ENCODE measurements at regions not wholly inside any gene's neighbourhood (a gene's known extent, or its start where the extent isn't known, plus 50 kb on each side); places are given as distances from the start of the nearest gene placed in this dataset.
A peak's percentile ranks its signal among the peaks of the same experiment; 100 is the strongest.
"Not testable (repeated sequence)": the region's sequence is repeated elsewhere in the genome, so short reads cannot be mapped to it uniquely, and the experiment has no call there.

- Mint-ChIP-seq H3K27ac (no peak overlapping the region), H3K9me3 (no peaks in the 10 kb centered on the region), H3K4me3 (no peak overlapping the region), H3K4me1 (peaks cover 0 to 10% (median 8%) of the 10 kb centered on the region in 3 donors), H3K36me3 (no peaks in the 10 kb centered on the region), H3K27me3 (peaks cover 4 to 22% of the 10 kb centered on the region in 2 donors)
- no peak overlapping the region for H3K27ac ChIP-seq (ENCODE audit: low read length)
- no peak overlapping the region for H3K4me3 ChIP-seq (ENCODE audit: control insufficient read depth in 1 of 2, extremely low read depth in 1 of 2, low read length in 1 of 2)
- ChIA-PET POLR2A (no interaction called here), CTCF (no interaction called here)
- peaks cover 0 to 6% of the 10 kb centered on the region in 2 experiments for H3K4me1 ChIP-seq (ENCODE audit: control insufficient read depth in 1 of 2, extremely low read depth in 1 of 2, insufficient read depth in 2 of 2, low read length in 2 of 2)
- ATAC-seq (replicated peaks in 1 of 4) (no peak), DNase-seq (peak in 1 of 35 experiments; percentile 7)
- WGBS (ENCODE audit: insufficient coverage), result 63% methylated on average over 3 of the region's 5 CpGs
- no peaks in the 10 kb centered on the region for H3K27me3 ChIP-seq (replicated peaks in 1 of 2; ENCODE audit: control insufficient read depth in 2 of 2, extremely low read depth in 1 of 2, insufficient read depth in 2 of 2, low read length in 1 of 2)
- H3K9me3 ChIP-seq, result no peaks in the 10 kb centered on the region
- H3K36me3 ChIP-seq (ENCODE audit: control insufficient read depth in 2 of 2, extremely low read depth in 1 of 2, insufficient read depth in 1 of 2, low read length in 1 of 2), result no peaks in the 10 kb centered on the region
Observed at GRCh38 chr14:51593397-51593796, 58.3 kb upstream of the FRMD6 start.

- Mint-ChIP-seq H3K9me3 (no peaks in the 10 kb centered on the region), H3K36me3 (no peaks in the 10 kb centered on the region), H3K4me1 (peaks cover 0 to 10% (median 8%) of the 10 kb centered on the region in 3 donors), H3K4me3 (no peak overlapping the region), H3K27ac (no peak overlapping the region), H3K27me3 (peaks cover 11 to 15% of the 10 kb centered on the region in 2 donors)
- ATAC-seq (replicated peaks in 1 of 4) (no peak), DNase-seq (no peak)
- Histone ChIP-seq H3K4me1 (ENCODE audit: control insufficient read depth in 1 of 2, extremely low read depth in 1 of 2, insufficient read depth in 2 of 2, low read length in 2 of 2) (peaks cover 0 to 6% of the 10 kb centered on the region in 2 experiments), H3K27me3 (replicated peaks in 1 of 2; ENCODE audit: control insufficient read depth in 2 of 2, extremely low read depth in 1 of 2, insufficient read depth in 2 of 2, low read length in 1 of 2) (peaks cover 0 to 1% of the 10 kb centered on the region in 2 experiments), H3K9me3 (no peaks in the 10 kb centered on the region), H3K4me3 (ENCODE audit: control insufficient read depth in 1 of 2, extremely low read depth in 1 of 2, low read length in 1 of 2) (no peak overlapping the region), H3K27ac (ENCODE audit: low read length) (no peak overlapping the region), H3K36me3 (ENCODE audit: control insufficient read depth in 2 of 2, extremely low read depth in 1 of 2, insufficient read depth in 1 of 2, low read length in 1 of 2) (no peaks in the 10 kb centered on the region)
- ChIA-PET POLR2A (no interaction called here), CTCF (no interaction called here)
- WGBS (ENCODE audit: insufficient coverage), result no CpG with 5 or more reads among the region's 3 CpGs
Observed at GRCh38 chr14:51595881-51596455, 55.7 kb upstream of the FRMD6 start.

GRCh38 chr14:51596488-51597117 lies 55.1 kb upstream of the FRMD6 start:
- Mint-ChIP-seq H3K27ac (no peak overlapping the region), H3K36me3 (no peaks in the 10 kb centered on the region), H3K4me3 (no peak overlapping the region), H3K4me1 (peaks cover 0 to 10% (median 8%) of the 10 kb centered on the region in 3 donors), H3K27me3 (peaks cover 11 to 18% of the 10 kb centered on the region in 2 donors), H3K9me3 (no peaks in the 10 kb centered on the region)
- Histone ChIP-seq H3K27me3 (replicated peaks in 1 of 2; ENCODE audit: control insufficient read depth in 2 of 2, extremely low read depth in 1 of 2, insufficient read depth in 2 of 2, low read length in 1 of 2) (peaks cover 0 to 2% of the 10 kb centered on the region in 2 experiments), H3K9me3 (no peaks in the 10 kb centered on the region), H3K36me3 (ENCODE audit: control insufficient read depth in 2 of 2, extremely low read depth in 1 of 2, insufficient read depth in 1 of 2, low read length in 1 of 2) (no peaks in the 10 kb centered on the region), H3K27ac (ENCODE audit: low read length) (no peak overlapping the region), H3K4me1 (ENCODE audit: control insufficient read depth in 1 of 2, extremely low read depth in 1 of 2, insufficient read depth in 2 of 2, low read length in 2 of 2) (peaks cover 0 to 6% of the 10 kb centered on the region in 2 experiments), H3K4me3 (ENCODE audit: control insufficient read depth in 1 of 2, extremely low read depth in 1 of 2, low read length in 1 of 2) (no peak overlapping the region)
- POLR2A ChIA-PET, result interaction anchor here in 1 of 2 donors (0.6 to 0.7 kb wide), 2 partner anchors 44 to 79 kb away, joined by 3 read pairs; no protein-coding TSS in a partner anchor
- no peak for ATAC-seq (replicated peaks in 1 of 4)
- CTCF ChIA-PET, result no interaction called here
- peak in 20 of 35 experiments; percentile 1 to 43 (median 15) for DNase-seq
- 82% methylated on average over 4 of the region's 6 CpGs for WGBS (ENCODE audit: insufficient coverage)

GRCh38 chr14:51597261-51598001 lies 54.3 kb upstream of the FRMD6 start:
- H3K4me1 Mint-ChIP-seq, result peaks cover 0 to 10% (median 8%) of the 10 kb centered on the region in 3 donors
- Histone ChIP-seq H3K36me3 (ENCODE audit: control insufficient read depth in 2 of 2, extremely low read depth in 1 of 2, insufficient read depth in 1 of 2, low read length in 1 of 2) (no peaks in the 10 kb centered on the region), H3K4me3 (ENCODE audit: control insufficient read depth in 1 of 2, extremely low read depth in 1 of 2, low read length in 1 of 2) (no peak overlapping the region), H3K27ac (ENCODE audit: low read length) (no peak overlapping the region), H3K27me3 (replicated peaks in 1 of 2; ENCODE audit: control insufficient read depth in 2 of 2, extremely low read depth in 1 of 2, insufficient read depth in 2 of 2, low read length in 1 of 2) (peaks cover 0 to 2% of the 10 kb centered on the region in 2 experiments), H3K9me3 (no peaks in the 10 kb centered on the region), H3K4me1 (ENCODE audit: control insufficient read depth in 1 of 2, extremely low read depth in 1 of 2, insufficient read depth in 2 of 2, low read length in 2 of 2) (peaks cover 0 to 6% of the 10 kb centered on the region in 2 experiments)
- H3K27me3 Mint-ChIP-seq, result peaks cover 16 to 23% of the 10 kb centered on the region in 2 donors
- H3K4me3 Mint-ChIP-seq, result no peak overlapping the region
- CTCF ChIA-PET, result no interaction called here
- ATAC-seq (replicated peaks in 1 of 4), result no peak
- no peaks in the 10 kb centered on the region for H3K9me3 Mint-ChIP-seq
- POLR2A ChIA-PET, result interaction anchor here in 1 of 2 donors (0.6 to 0.7 kb wide), 2 partner anchors 45 to 78 kb away, joined by 3 read pairs; no protein-coding TSS in a partner anchor
- H3K27ac Mint-ChIP-seq, result no peak overlapping the region
- H3K36me3 Mint-ChIP-seq, result no peaks in the 10 kb centered on the region
- no peak for DNase-seq
- 88% methylated on average over 4 of the region's 7 CpGs for WGBS (ENCODE audit: insufficient coverage)

GRCh38 chr14:51598924-51599600 lies 52.6 kb upstream of the FRMD6 start:
- H3K27ac ChIP-seq (ENCODE audit: low read length); H3K36me3 ChIP-seq (ENCODE audit: control insufficient read depth in 2 of 2, extremely low read depth in 1 of 2, insufficient read depth in 1 of 2, low read length in 1 of 2); H3K4me1 ChIP-seq (ENCODE audit: control insufficient read depth in 1 of 2, extremely low read depth in 1 of 2, insufficient read depth in 2 of 2, low read length in 2 of 2); H3K27me3 ChIP-seq (replicated peaks in 1 of 2; ENCODE audit: control insufficient read depth in 2 of 2, extremely low read depth in 1 of 2, insufficient read depth in 2 of 2, low read length in 1 of 2); H3K36me3 Mint-ChIP-seq; DNase-seq; ATAC-seq (replicated peaks in 1 of 4); H3K9me3 Mint-ChIP-seq; H3K9me3 ChIP-seq; H3K27ac Mint-ChIP-seq; H3K4me3 ChIP-seq (ENCODE audit: control insufficient read depth in 1 of 2, extremely low read depth in 1 of 2, low read length in 1 of 2); H3K4me1 Mint-ChIP-seq; POLR2A ChIA-PET; H3K4me3 Mint-ChIP-seq: not testable (repeated sequence)
- peaks cover 21 to 27% of the 10 kb centered on the region in 2 donors for H3K27me3 Mint-ChIP-seq
- CTCF ChIA-PET, result interaction anchor here in 1 of 2 donors (0.7 kb wide), 1 partner anchor 39 kb away, joined by 5 read pairs; no protein-coding TSS in a partner anchor
- no CpG with 5 or more reads among the region's 1 CpG for WGBS (ENCODE audit: insufficient coverage)

- no peak overlapping the region for H3K27ac ChIP-seq (ENCODE audit: low read length)
- POLR2A ChIA-PET, result no interaction called here
- DNase-seq (no peak), ATAC-seq (replicated peaks in 1 of 4) (no peak)
- CTCF ChIA-PET, result interaction anchor here in 1 of 2 donors (0.7 kb wide), 1 partner anchor 1242 kb away, joined by 4 read pairs; no protein-coding TSS in a partner anchor
- H3K9me3 ChIP-seq, result no peaks in the 10 kb centered on the region
- H3K4me3 ChIP-seq (ENCODE audit: control insufficient read depth in 1 of 2, extremely low read depth in 1 of 2, low read length in 1 of 2), result no peak overlapping the region
- H3K36me3 ChIP-seq (ENCODE audit: control insufficient read depth in 2 of 2, extremely low read depth in 1 of 2, insufficient read depth in 1 of 2, low read length in 1 of 2), result no peaks in the 10 kb centered on the region
- Mint-ChIP-seq H3K27ac (no peak overlapping the region), H3K36me3 (no peaks in the 10 kb centered on the region), H3K4me3 (no peak overlapping the region), H3K4me1 (no peaks in the 10 kb centered on the region), H3K9me3 (no peaks in the 10 kb centered on the region), H3K27me3 (peaks cover 21 to 31% of the 10 kb centered on the region in 2 donors)
- WGBS (ENCODE audit: insufficient coverage), result no CpG with 5 or more reads among the region's 1 CpG
- peaks cover 0 to 2% of the 10 kb centered on the region in 2 experiments for H3K27me3 ChIP-seq (replicated peaks in 1 of 2; ENCODE audit: control insufficient read depth in 2 of 2, extremely low read depth in 1 of 2, insufficient read depth in 2 of 2, low read length in 1 of 2)
- H3K4me1 ChIP-seq (ENCODE audit: control insufficient read depth in 1 of 2, extremely low read depth in 1 of 2, insufficient read depth in 2 of 2, low read length in 2 of 2), result no peaks in the 10 kb centered on the region
Observed at GRCh38 chr14:51600658-51601057, 51.1 kb upstream of the FRMD6 start.

All from T-cell (primary cell).